Right forelimb (tissue), 1 donor: ENCODE measurements at regions not wholly inside any gene's neighbourhood (a gene's known extent, or its start where the extent isn't known, plus 50 kb on each side); places are given as distances from the start of the nearest gene placed in this dataset.
"Not testable (repeated sequence)": the region's sequence is repeated elsewhere in the genome, so short reads cannot be mapped to it uniquely, and the experiment has no call there.

ENCODE experiments used
- DNase-seq: peaks from one replicate; pipeline ENCODE4 v3.0.0-alpha.2; 2018

DNA sequence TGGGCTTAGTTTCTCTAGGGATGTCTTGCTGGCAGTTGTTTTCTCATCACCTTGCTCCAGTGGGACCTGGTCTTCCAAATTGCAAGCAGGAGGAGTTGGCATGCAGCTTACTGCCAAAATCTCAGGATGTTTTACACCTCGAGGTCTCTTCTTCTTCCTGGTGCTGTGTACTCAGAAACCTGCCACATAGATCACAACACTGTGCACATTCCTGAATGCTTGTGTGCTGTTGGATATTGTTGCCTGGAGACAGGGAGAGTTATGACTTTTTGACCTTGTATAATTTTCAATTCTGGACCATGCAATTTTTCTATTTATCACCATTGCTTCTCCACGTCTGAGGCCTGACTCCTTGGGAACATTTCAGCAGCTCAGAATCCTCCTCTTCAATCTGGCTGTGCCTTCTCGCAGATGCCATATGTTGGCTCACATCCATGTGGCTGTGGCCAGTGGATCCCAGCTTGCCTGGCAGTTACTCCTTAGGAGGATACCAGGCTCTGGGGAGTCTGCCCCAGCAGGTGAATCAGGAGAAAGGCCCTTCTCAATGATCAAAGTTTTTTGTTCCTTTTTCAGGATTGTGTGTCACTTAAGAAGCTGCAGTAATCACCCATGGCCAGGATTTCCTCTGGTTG is 489.3 kb downstream of the TSN start:
- no peak for DNase-seq

DNA sequence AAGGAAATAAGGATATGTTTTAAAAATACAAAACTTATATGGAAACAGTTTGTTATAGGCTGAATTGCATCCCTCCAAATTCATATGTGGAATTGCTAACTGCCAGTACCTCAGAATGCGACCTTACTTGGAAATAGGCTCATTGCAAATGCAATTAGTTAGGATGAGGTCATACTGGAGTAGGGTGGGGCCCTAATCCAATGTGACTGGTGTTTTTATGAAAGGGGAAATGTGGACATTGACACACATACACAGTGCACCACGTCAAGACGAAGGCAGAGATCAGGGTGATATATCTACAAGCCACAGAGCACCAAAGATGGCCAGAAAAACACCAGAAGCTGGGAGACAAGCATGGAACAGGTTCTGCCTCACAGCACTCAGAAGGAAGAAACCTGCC is 494.2 kb downstream of the TSN start:
- DNase-seq = no peak

DNA sequence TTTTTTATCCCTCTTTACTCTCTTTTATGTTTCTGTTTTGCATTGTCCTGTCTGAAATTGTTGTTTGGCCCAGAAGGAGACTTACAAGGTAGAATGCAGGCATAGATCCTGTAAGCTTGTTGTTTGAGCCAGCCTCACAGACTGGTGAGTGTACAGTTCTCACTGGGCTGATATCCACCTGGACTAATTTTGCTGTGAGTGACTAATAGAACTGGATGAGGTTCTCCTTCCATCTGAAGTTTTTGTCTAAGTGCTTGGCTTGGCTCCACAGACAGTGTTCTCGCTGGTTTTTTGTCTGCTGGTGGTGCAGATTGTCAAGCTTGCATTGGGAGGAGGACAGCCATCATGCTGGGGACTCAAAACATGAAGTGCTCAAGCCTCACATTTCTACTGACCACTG is 495.7 kb downstream of the TSN start:
- no peak for DNase-seq

DNA sequence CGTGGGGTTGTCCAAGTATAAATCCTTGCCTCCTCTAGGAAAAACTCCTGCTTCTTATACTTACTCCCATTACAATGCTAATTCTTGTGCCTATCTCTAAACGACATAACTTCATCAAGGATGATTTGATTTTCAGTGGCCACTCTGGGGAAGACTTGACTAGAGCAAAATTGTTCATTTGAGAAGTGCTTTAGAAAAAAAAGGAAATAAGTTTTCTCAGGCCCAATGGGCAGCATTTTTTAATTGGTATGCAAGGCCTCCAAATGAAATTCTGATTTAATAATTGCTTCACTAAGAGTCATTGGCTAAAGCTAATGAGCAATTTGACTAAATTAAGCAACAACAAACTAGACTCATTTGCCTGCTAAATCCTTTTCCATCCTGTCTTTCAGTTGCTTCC is 496.1 kb downstream of the TSN start:
- DNase-seq = no peak

DNA sequence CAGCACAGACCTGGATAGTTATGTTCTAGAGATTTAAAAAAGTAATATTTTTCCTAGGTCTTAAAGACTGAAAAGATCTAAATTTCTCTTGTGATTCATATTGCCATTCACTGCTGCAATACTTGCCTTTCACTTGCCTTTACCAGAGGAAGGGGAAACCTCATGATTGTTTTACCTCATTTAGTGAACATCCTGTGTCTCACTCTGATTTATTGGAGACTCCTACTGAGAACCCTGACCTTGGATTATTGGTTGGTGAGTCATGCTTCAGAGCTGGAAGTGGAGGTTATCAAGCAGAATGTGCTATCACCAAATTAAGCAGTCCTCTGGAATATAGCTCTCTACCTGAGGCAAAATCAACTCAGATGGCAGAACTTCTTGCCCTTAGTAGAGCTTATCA is 500.5 kb downstream of the TSN start:
- no peak for DNase-seq

DNA sequence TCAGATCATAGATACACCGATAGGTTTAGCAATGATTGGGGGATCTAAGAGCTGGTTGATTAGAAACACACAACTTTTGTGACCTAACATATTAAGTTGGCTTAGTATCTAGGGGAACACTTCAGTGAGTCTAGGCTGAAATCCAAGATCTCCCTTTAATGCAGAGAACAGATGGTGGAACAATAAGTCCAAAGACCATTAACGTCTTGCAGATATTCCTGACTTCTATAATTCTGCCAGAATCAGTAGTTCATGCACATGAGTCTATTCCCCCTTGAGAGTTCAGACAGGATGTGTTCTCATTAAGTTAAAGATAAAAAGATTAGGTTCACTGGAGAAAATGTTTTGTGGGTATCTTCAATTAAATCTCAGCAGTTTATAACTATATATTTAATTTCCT is 506.5 kb downstream of the TSN start:
- DNase-seq = no peak

DNA sequence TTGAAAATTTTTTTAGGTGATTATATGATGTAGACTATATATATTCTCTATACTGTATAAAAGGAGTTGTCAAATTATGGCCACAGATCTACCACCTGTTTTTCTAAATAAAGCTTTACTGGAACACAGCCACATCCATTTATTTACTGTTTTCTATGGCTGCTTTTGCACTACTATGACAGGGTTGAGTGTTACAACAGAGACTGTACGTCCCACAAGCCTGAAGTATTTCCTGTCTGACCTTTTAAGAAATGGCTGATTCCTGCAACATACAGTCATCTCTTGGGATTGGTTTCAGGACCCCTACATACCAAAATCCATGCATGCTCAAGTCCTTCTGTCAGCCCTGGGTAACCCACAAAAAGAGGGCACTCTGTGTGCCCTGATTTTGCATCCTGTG is 508.3 kb downstream of the TSN start:
- no peak for DNase-seq

DNA sequence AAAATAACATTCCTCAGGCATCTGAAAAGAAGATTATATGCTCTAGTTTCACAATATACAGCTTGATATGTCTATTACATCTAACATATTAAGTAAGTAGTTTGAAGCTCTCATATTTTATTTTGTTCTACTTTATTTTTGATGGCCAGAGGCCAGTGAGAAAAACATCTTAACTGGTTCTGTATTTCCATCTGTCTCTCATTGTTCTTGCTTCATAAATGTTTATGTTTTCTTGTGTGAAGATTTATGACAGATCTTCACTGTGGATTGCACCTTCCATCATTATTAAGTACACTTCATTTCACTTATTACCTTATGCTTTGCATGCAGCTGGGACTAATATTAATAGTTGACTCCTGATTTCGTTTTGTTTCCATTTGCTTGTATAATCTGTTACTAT is 511.2 kb downstream of the TSN start:
- no peak for DNase-seq

DNA sequence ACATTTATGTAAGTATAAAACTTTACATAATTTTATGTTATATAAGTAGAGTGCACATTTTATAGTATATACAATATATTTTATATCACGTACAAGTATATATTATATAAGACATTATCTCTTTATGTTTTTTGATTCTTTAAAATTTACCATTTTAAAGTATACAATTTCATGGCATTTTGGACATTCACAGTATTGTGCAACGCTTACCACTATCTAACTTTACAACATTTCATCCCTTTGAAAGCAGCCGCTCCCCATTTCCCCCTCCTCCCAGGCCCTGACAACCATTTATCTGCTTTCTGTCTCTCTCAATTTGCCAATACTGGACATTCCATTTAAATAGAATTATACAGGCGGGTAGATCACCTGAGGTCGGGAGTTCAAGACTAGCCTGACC is 512.5 kb downstream of the TSN start:
- DNase-seq = no peak

DNA sequence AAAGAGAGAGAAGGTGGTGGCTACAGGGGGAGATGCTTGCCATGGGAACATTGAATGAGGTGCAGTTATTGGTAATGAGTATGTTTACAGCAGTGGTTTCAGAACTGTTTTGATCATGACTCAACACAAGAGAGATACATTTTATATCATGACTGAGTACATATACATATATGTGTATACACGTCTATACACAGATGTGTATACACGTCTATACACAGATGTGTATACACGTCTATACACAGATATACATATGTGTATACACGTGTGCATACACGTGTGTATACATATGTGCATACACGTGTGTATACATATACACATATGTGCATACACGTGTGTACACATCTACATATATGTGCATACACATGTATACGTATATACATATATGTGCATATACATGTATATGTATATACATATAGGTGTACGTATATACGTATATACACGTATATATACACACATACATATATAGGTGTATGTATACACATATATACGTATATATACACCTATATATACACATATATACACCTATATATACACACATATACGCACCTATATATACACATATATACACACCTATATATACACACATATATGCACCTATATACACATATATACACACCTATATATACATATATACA is 518.5 kb downstream of the TSN start:
- DNase-seq = no peak

DNA sequence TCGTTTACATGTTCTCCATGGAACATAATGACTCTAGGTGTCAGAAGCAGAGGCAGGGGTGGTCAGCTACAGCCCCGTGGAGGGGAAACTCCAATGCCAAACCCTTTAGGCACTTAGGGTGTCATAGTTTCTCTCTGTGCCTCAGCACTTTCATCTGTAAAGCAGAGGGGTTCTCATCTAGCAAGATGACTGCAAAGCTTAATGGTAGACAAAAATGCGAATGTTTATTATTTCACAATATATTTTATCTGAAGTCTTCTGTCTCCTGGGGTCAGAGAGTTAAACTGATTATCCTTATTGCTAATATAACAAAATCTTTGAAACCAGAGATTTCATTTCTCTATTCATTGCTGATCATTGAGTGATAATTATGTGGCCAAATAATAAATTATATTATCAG is 522.5 kb downstream of the TSN start:
- no peak for DNase-seq

DNA sequence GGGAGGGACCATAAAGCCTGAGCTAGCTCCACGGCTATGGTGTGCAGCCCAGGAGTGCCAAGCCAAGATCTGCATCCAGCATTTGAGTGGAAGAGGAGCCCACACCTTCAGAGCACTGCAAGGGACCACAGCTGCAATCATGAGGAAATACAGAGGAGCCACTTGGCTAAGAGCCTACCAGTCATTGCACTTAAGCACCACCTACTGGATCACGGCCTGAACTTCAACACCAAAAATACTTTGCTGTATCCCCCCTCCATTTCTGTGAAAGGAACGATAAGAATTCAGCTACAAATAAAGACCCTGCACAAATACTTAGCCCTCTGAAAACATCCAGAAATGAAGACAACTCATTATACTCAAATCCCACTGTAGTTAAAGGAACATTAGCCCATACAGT is 545.3 kb downstream of the TSN start:
- DNase-seq = no peak

DNA sequence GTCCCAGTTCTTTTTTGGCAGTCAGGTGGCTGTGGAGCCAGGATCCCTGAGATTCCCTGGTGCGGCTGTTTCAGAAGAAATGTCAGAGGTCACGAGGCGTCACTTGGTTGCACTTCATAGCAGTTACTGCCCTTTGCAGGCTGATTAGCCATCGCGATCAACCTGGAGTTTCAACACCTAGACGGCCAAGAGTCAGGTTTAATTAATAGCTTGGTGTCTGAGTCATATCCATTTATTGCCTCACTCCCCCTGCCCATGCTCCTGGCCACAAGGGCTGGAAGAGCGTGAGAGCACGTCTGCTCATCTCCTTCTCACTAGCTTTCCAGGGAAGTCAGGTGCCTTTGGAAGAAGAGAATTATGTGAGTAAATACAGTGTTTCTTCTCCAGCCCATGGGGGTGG is 552.3 kb downstream of the TSN start:
- DNase-seq = no peak

DNA sequence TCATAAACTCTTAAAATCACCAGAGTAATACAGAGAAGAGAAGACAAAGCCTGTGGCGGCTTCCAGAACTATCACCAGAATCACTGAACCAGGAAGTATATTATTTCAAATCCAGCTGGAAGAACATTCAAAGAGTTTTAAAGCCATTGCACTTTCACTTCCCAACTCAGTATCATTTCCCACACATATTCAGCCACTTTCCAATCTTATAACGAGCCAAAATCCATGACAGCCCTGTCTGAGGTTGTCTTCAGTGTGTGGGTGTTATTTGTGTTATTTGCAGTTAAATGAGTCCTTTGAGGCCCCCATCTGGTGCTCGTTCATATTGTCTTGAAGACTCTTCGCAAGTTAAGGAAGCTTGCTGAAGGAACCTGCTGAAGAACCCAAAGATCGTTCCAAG is 559.9 kb downstream of the TSN start:
- no peak for DNase-seq

DNA sequence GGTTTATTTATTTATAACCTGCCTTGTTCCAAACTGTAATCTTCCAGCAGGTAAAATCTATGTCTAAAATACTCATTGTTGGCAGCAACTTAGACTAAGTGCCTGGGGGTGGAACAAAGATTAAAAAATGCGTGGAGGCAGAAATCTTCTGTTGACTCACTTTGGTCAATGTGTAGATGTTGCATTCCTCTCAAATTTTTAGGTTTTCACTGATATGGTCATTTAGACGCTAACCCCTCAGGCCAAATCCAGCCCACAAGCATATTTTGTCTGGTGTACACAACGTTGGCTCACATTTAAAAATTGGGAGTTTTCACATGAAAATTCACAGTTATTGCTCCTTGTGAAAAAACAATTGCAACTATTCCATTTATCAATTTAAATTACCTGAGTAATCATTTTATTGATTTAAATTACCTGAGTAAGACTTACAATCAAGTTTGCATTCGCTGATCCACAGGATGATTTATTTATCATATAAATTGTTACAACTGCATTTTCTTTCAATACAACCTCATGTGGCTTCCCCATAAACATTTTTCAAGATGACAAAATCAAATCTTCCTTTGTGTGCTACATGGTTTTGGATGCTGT is 564.2 kb downstream of the TSN start:
- no peak for DNase-seq

DNA sequence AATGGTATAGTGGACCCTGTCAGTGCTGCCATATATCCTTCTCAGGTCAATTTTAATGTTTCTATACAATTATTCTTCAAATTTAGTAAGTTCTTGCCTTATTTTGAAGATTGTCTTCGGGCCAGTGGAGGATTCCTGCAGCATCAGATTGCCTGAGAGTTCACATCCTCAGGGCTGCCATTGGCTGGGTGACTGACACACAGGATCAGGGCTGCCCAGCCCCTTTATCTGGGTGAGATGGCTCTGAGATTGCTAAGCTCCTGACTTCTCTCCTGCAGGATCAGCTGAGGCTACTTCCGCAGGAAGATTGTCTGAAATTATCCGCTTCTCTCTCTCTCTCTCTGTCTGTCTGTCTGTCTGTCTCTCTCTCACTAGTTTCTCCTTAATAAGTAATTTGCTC is 567.4 kb downstream of the TSN start:
- DNase-seq = no peak

DNA sequence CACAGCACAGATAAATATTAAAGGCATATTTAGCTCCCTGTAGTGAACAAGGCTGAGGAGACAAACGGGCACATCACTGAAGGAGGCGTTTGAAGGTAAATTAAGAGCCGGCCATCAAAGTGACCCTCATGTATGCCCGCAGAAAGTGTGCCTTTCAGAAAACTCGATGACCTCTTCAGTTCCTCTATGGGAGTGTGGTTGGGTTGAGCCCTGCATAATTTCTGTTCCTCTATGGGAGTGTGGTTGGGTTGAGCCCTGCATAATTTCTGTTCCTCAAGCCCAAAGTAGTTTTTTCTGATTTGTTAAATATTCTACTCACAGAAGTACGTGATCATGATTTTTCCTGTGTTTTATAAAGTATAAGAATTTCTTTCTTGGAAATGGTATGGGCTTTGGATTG is 568.5 kb downstream of the TSN start:
- no peak for DNase-seq

DNA sequence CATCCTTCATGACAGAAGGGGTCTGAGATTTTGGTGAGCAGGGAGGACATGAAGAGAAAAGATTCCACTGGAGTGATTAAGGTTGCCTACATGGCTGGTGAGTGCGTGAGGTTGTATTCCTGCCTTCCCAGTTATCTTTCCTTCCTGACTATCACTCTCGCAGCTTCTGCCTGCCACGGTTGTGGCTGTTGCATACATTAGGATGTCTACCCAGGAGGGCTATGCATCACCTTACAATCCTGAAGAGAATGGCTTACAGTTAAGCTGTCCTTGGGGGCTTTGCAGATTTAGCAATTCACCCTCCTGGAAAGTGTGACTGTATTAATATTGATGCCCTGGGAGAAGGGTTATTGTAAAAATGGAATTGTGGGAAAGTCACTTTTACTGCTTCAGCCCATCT is 571.0 kb downstream of the TSN start:
- no peak for DNase-seq

DNA sequence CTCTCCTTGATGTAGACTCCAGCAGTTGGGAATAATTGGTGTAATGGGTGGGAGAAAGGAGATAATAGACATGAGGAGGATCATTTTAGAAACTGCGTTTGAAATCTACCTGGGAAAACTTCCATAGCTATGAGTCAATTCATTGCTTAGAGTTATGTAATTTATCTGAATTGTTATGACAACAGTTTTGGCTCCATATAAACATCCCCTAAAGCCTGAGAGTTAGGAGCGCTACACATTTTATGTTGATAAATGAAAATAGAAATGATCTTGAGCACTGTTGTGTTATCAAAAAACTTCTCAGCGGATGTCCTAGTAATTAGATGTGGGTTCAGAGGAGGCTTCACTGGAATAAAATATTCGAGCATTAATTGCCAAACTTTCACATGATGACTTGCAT is 573.4 kb downstream of the TSN start:
- DNase-seq = no peak

DNA sequence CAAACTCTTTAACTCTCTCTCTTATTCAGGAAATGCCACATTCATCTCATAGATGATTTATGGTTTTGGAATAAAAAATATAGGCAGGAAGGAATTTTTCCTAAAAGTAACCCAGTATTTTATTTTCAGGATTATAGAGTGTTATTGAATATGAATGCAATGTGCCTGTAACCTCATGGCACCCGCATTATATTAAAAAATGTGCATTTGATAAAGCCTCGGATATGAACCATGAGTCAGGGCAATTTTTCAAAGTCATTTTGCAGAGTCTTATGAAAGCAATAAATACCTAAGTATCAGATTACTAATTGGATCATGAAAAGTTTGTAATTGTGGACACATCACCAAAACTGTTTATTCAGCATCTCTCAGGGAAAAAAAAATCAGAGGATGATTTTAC is 573.8 kb downstream of the TSN start:
- DNase-seq = no peak

DNA sequence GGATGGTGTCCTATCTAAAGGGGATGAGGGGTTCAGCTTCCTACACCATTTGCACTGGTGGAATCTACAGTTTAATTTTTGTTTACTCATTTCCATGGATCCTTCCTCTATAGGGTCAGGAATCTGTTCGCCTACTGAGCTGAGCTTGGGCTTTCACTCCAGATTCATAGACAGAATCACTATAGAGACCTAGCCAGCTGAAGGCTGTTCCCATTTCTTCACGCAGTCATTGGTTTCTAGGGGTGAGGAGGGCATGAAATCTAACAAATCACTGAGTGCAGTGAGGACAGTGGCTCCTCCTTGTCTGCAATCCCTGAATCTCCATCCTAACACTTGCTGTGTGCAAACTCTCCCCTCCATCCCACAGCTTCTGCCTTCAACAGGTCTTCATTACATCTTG is 578.5 kb downstream of the TSN start:
- no peak for DNase-seq

DNA sequence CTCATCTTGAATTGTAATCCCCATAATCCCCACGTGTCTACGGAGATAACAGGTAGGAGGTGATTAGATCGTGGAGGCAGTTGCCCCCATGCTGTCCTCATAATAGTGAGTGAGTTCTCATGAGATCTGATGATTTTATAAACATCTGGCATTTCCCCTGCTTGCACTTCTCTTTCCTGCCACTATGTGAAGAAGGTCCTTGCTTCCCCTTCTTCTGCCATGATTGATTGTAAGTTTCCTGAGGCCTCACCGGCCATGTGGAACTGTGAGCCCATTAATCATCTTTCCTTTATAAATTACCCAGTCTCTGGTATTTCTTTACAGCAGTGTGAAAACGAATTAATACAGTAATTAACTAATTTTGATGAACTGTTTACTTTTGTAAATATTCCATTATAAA is 582.5 kb downstream of the TSN start:
- DNase-seq = no peak

DNA sequence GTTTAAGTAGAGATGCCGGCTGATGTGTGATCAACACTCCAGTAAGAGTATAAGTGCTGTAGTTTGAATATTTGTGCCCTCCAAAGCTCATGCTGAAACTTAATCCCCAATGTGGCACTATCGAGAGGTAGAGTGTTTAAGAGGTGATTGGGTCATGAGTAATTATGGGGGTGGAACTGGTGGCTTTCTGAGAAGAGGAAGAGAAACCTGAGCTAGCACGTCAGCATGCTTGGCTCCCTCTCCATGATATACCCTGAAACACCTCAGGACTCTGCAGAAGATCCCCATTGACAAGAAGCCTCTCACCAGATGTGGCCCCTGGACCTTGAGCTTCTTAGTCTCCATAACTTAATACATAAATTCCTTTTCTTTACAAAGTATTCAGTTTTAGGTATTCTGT is 584.8 kb downstream of the TSN start:
- no peak for DNase-seq

DNA sequence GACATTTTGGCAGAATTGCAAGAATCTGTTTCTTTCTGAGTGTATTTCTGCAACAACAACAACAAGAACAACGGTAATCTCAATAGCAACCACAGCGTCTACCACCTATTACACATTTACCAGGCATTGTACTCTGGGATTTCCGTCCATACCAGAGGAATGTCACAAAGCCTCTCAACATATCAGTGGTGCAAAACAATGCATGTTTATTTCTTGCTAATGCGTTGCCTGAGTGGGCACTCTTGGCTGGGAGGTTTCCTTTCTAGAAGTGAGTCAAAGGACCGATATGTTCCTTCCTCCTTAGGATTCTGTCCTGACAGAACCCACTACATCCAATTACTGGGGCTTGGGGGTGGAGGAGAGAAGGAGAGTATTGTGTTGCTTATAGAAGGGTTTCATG is 585.6 kb downstream of the TSN start:
- no peak for DNase-seq

DNA sequence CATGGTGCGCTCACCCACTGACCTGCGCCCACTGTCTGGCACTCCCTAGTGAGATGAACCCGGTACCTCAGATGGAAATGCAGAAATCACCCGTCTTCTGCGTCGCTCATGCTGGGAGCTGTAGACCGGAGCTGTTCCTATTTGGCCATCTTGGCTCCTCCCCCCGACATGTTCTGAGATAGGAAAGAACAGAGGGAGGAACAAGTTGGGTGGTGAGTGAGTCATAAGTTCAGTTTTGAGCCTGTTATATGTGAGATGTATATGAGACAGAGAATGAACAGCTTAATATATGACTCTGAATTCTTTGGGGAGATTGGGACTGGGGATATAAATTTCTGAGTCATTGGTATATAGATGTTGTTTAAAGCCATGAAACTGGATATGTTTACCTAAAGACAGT is 596.7 kb downstream of the TSN start:
- DNase-seq = not testable (repeated sequence)
